Fibroblast of lung (primary cell): ENCODE measurements at regions not wholly inside any gene's neighbourhood (a gene's known extent, or its start where the extent isn't known, plus 50 kb on each side); places are given as distances from the start of the nearest gene placed in this dataset.

Experiments used
- DNase-seq, 2 donors: peaks; one replicate each; pipeline versions ENCODE4 v3.0.0 to v3.0.0-alpha.2; 2010; ENCODE audit warnings: low read depth in 2 of 2
- H2AFZ ChIP-seq: 2 replicates; pipeline ENCODE4 v1.5.1; 2012; ENCODE audit warnings: low read length, control low read depth, inconsistent platforms
- H3K27ac ChIP-seq: 2 replicates; pipeline ENCODE4 v1.5.1; 2011; ENCODE audit warnings: low read length, control low read depth; ENCODE audit not compliant: insufficient read depth
- H3K27me3 ChIP-seq: 2 replicates; pipeline ENCODE4 v1.5.1; 2011; ENCODE audit warnings: mild to moderate bottlenecking, low read length; ENCODE audit not compliant: control insufficient read depth, insufficient read depth
- H3K36me3 ChIP-seq: 2 replicates; pipeline ENCODE4 v1.5.1; 2011; ENCODE audit warnings: low read length; ENCODE audit not compliant: control insufficient read depth, insufficient read depth
- H3K4me1 ChIP-seq: 2 replicates; pipeline ENCODE4 v1.5.1; 2011; ENCODE audit warnings: low read length; ENCODE audit not compliant: control insufficient read depth, insufficient read depth; ENCODE audit errors: extremely low read depth
- H3K4me2 ChIP-seq: 2 replicates; pipeline ENCODE4 v1.5.1; 2011; ENCODE audit warnings: low read length, control low read depth; ENCODE audit not compliant: insufficient read depth; ENCODE audit errors: extremely low read depth
- H3K4me3 ChIP-seq, 4 experiments: fragments of 200-600 bp in 1 of 4; sonication (generic) in 1 of 4; replicated peaks in 1 of 4; 2 replicates each; pipeline ENCODE4 v1.5.1; 2011 to 2016; ENCODE audit warnings: low read length in 4 of 4, low read depth in 3 of 4, mild to moderate bottlenecking in 3 of 4, control low read depth in 2 of 4, inconsistent platforms in 1 of 4, mixed read lengths in 1 of 4; ENCODE audit not compliant: insufficient read depth in 1 of 4; ENCODE audit errors: control extremely low read depth in 1 of 4
- H3K79me2 ChIP-seq: 2 replicates; pipeline ENCODE4 v1.5.1; 2012; ENCODE audit warnings: mild to moderate bottlenecking, low read length, inconsistent platforms; ENCODE audit not compliant: control insufficient read depth, insufficient read depth
- H3K9ac ChIP-seq: 2 replicates; pipeline ENCODE4 v1.5.1; 2011; ENCODE audit warnings: mild to moderate bottlenecking, low read length, control low read depth; ENCODE audit not compliant: insufficient read depth
- H3K9me3 ChIP-seq: 2 replicates; pipeline ENCODE4 v1.5.1; 2012; ENCODE audit warnings: low read depth, low read length; ENCODE audit not compliant: control insufficient read depth, insufficient read depth
- H4K20me1 ChIP-seq: 2 replicates; pipeline ENCODE4 v1.5.1; 2011; ENCODE audit warnings: low read length; ENCODE audit not compliant: control insufficient read depth, insufficient read depth; ENCODE audit errors: extremely low read depth
- EZH2 ChIP-seq: IDR thresholded peaks from 2 replicates; pipeline ENCODE4 v1.5.1; 2012; ENCODE audit warnings: low read length, control low read depth, mild to moderate bottlenecking; ENCODE audit errors: missing control alignments
- TF ChIP-seq, protein P1 (sequence below), 2 donors: IDR thresholded peaks in 1 of 2; conservative IDR thresholded peaks in 1 of 2; 1 replicate in 1 of 2; 2 replicates in 1 of 2; pipeline ENCODE4 v1.5.1; 2011 to 2012; ENCODE audit warnings: low read length in 2 of 2, control low read depth in 1 of 2, inconsistent platforms in 1 of 2, low read depth in 1 of 2, mild to moderate bottlenecking in 1 of 2

DNA sequence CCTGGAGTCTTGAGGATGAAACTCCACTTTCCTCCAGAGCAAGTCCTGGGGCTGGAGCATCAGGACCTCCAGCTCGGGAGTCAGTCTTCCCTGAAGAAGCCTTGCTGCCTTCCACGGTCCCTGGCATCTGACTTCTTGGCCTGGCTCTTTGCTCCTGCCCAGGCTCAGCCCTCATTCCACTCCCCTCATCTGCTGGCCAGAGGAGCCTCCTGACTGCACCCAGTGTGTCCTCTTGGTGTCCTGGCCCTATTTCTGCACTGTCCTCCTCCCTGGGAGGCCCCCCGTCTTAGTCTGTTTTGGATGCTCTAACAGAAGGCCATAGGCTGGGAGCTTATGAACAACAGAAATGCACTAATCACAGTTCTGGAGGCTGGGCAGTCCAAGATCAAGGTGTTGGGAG, 231.5 kb downstream of the LOXHD1 start:
- Histone ChIP-seq H3K27me3 (no peaks in the 10 kb centered on the region), H3K4me2 (no peak overlapping the region), H3K9ac (no peak overlapping the region), H3K9me3 (no peaks in the 10 kb centered on the region), H3K27ac (no peak overlapping the region), H4K20me1 (no peaks in the 10 kb centered on the region), H3K4me1 (no peaks in the 10 kb centered on the region), H3K79me2 (no peaks in the 10 kb centered on the region), H3K4me3 (no peak overlapping the region), H2AFZ (no peak overlapping the region), H3K36me3 (no peaks in the 10 kb centered on the region)
- no peak for TF ChIP-seq EZH2
- TF ChIP-seq, protein P1, sequence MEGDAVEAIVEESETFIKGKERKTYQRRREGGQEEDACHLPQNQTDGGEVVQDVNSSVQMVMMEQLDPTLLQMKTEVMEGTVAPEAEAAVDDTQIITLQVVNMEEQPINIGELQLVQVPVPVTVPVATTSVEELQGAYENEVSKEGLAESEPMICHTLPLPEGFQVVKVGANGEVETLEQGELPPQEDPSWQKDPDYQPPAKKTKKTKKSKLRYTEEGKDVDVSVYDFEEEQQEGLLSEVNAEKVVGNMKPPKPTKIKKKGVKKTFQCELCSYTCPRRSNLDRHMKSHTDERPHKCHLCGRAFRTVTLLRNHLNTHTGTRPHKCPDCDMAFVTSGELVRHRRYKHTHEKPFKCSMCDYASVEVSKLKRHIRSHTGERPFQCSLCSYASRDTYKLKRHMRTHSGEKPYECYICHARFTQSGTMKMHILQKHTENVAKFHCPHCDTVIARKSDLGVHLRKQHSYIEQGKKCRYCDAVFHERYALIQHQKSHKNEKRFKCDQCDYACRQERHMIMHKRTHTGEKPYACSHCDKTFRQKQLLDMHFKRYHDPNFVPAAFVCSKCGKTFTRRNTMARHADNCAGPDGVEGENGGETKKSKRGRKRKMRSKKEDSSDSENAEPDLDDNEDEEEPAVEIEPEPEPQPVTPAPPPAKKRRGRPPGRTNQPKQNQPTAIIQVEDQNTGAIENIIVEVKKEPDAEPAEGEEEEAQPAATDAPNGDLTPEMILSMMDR (conservative IDR thresholded peaks at IDR 0.05 in 1 of 2, IDR thresholded peaks at IDR 0.05 in 1 of 2; ENCODE audit: low read depth in 1 of 2, low read length in 2 of 2) = no peak
- no peak for DNase-seq

DNA sequence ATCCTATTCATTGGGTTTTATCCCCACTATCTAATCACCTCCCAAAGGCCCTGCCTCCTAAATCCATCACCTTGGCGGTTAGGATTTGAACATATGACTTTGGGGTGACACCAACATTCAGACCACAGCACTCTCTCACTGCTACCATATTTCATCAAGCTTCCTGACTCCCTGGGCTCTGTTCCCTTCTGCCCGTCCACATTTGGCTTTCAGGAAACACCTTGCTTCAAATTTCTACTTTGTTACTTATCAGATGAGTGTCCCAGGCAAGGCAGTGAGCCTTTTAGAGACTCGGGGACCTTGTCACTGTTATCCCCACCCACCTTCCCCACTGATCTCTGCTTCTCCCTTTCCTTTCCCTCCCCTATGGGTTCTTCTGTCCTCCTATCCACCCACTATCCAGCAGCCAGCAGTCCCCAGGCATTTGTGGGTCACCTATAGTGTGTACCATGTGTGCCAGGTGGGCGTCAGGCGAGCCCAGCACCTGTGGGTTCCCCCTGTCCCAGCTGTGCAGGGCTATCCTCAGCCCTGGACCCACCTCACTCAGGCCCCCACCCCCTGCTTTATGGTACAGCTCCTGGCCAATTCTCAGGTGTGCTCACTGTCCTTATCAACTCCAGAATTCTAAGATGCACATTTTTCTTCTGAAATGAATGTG, 230.9 kb downstream of the LOXHD1 start:
- Histone ChIP-seq H3K27me3 (no peaks in the 10 kb centered on the region), H3K79me2 (no peaks in the 10 kb centered on the region), H2AFZ (no peak overlapping the region), H4K20me1 (no peaks in the 10 kb centered on the region), H3K4me1 (no peaks in the 10 kb centered on the region), H3K36me3 (no peaks in the 10 kb centered on the region), H3K9ac (no peak overlapping the region), H3K4me3 (no peak overlapping the region), H3K9me3 (no peaks in the 10 kb centered on the region), H3K27ac (no peak overlapping the region), H3K4me2 (no peak overlapping the region)
- no peak for DNase-seq
- TF ChIP-seq EZH2 = no peak
- TF ChIP-seq, protein P1 (conservative IDR thresholded peaks at IDR 0.05 in 1 of 2, IDR thresholded peaks at IDR 0.05 in 1 of 2; ENCODE audit: low read depth in 1 of 2, low read length in 2 of 2) = no peak

DNA sequence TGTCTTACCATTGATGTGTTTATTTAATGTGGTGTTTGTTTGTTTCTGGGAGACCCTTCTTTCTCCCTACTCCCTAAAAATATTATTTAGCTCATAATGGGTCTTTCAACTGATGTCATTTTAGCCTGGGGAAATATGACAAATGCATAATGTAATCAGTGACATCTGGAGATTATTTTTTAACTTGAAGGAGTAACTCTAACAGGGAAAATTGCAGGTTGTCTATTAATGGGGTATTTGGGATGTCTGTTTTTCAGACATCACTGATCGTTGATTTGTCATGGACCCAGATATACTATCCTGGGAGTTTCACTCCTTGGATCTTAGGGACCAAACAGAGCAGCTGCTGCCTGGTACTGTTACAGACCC, 230.4 kb downstream of the LOXHD1 start:
- H3K9ac ChIP-seq = no peak overlapping the region
- no peaks in the 10 kb centered on the region for H4K20me1 ChIP-seq
- H3K9me3 ChIP-seq = no peaks in the 10 kb centered on the region
- H2AFZ ChIP-seq = no peak overlapping the region
- H3K27me3 ChIP-seq = no peaks in the 10 kb centered on the region
- no peak for DNase-seq
- no peak overlapping the region for H3K4me2 ChIP-seq
- no peaks in the 10 kb centered on the region for H3K79me2 ChIP-seq
- H3K4me1 ChIP-seq = no peaks in the 10 kb centered on the region
- no peaks in the 10 kb centered on the region for H3K36me3 ChIP-seq
- H3K27ac ChIP-seq = no peak overlapping the region
- no peak for TF ChIP-seq EZH2
- TF ChIP-seq, protein P1 (conservative IDR thresholded peaks at IDR 0.05 in 1 of 2, IDR thresholded peaks at IDR 0.05 in 1 of 2; ENCODE audit: low read depth in 1 of 2, low read length in 2 of 2) = no peak
- H3K4me3 ChIP-seq = no peak overlapping the region
